Tibial nerve (tissue), 3 donors: ENCODE measurements at regions not wholly inside any gene's neighbourhood (a gene's known extent, or its start where the extent isn't known, plus 50 kb on each side); places are given as distances from the start of the nearest gene placed in this dataset.

Experiments used
- POLR2A ChIP-seq, 2 donors: fragments of 450-650 bp; IDR thresholded peaks; one replicate each; pipeline ENCODE4 v1.6.1; 2017; ENCODE audit warnings: antibody characterized with exemption in 2 of 2, mild to moderate bottlenecking in 2 of 2, moderate library complexity in 2 of 2
- TF ChIP-seq, protein P1 (sequence below), 5 experiments: fragments of 200-600 bp in 3 of 5; fragments of 450-650 bp in 2 of 5; sonication (generic) in 3 of 5; IDR thresholded peaks; one replicate each; pipeline ENCODE4 v1.5.1; 2016 to 2019; ENCODE audit warnings: antibody characterized with exemption in 5 of 5, mild to moderate bottlenecking in 3 of 5, moderate library complexity in 2 of 5

DNA sequence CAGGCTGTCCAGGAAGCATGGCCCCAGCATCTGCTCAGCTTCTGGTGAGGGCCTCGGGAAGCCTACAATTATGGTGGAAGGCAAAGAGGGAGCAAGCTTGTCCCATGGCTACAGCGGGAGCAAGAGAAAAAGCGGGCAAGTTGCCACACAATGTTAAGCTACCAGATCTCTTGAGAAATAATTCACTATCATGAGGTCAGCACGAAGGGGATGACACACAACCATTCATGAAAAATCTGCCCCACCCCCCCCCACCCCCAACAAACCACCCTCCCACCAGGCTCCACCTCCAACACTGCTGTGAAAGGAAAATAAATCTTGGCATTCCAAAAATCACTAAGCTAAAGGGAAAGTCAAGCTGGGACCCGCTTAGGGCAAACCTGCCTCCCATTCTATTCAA, 545.8 kb upstream of the NRP1 start:
- TF ChIP-seq, protein P1, sequence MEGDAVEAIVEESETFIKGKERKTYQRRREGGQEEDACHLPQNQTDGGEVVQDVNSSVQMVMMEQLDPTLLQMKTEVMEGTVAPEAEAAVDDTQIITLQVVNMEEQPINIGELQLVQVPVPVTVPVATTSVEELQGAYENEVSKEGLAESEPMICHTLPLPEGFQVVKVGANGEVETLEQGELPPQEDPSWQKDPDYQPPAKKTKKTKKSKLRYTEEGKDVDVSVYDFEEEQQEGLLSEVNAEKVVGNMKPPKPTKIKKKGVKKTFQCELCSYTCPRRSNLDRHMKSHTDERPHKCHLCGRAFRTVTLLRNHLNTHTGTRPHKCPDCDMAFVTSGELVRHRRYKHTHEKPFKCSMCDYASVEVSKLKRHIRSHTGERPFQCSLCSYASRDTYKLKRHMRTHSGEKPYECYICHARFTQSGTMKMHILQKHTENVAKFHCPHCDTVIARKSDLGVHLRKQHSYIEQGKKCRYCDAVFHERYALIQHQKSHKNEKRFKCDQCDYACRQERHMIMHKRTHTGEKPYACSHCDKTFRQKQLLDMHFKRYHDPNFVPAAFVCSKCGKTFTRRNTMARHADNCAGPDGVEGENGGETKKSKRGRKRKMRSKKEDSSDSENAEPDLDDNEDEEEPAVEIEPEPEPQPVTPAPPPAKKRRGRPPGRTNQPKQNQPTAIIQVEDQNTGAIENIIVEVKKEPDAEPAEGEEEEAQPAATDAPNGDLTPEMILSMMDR (IDR thresholded peaks at IDR 0.05): no peak
- TF ChIP-seq POLR2A (IDR thresholded peaks at IDR 0.05): no peak
